Amniotic epithelial cell (primary cell): ENCODE measurements at regions not wholly inside any gene's neighbourhood (a gene's known extent, or its start where the extent isn't known, plus 50 kb on each side); places are given as distances from the start of the nearest gene placed in this dataset.

ENCODE experiments used
- DNase-seq: peaks from one replicate; pipeline ENCODE4 v3.0.0-alpha.2; 2010; ENCODE audit warnings: low read depth

GRCh38 chr15:98421419-98422129, 226.8 kb upstream of the IGF1R start:
- peak; percentile 3 for DNase-seq

GRCh38 chr15:98422130-98422478, 226.2 kb upstream of the IGF1R start:
- no peak for DNase-seq

- no peak for DNase-seq
These were observed 223.2 kb upstream of the IGF1R start for GRCh38 chr15:98425173-98425572.

GRCh38 chr15:98427321-98427720, 221.0 kb upstream of the IGF1R start:
- no peak for DNase-seq

- peak; percentile 27 for DNase-seq
These were observed 219.9 kb upstream of the IGF1R start for GRCh38 chr15:98428253-98428989.

- DNase-seq: no peak
These were observed 217.2 kb upstream of the IGF1R start for GRCh38 chr15:98431171-98431570.

- DNase-seq: no peak
These were observed 215.0 kb upstream of the IGF1R start for GRCh38 chr15:98433346-98433745.

- DNase-seq: no peak
These were observed 214.5 kb upstream of the IGF1R start for GRCh38 chr15:98433856-98434255.

- no peak for DNase-seq
These were observed 210.6 kb upstream of the IGF1R start for GRCh38 chr15:98437752-98438151.

GRCh38 chr15:98438326-98438725, 210.0 kb upstream of the IGF1R start:
- no peak for DNase-seq

- no peak for DNase-seq
These were observed 209.4 kb upstream of the IGF1R start for GRCh38 chr15:98438907-98439306.

- DNase-seq: no peak
These were observed 208.8 kb upstream of the IGF1R start for GRCh38 chr15:98439523-98439942.

GRCh38 chr15:98440917-98441316, 207.4 kb upstream of the IGF1R start:
- DNase-seq: no peak

- DNase-seq: no peak
These were observed 206.7 kb upstream of the IGF1R start for GRCh38 chr15:98441599-98441998.

GRCh38 chr15:98442379-98442833, 205.9 kb upstream of the IGF1R start:
- peak; percentile 85 for DNase-seq

- no peak for DNase-seq
These were observed 205.4 kb upstream of the IGF1R start for GRCh38 chr15:98442901-98443300.

GRCh38 chr15:98443526-98443925, 204.8 kb upstream of the IGF1R start:
- DNase-seq: no peak

- DNase-seq: no peak
These were observed 204.2 kb upstream of the IGF1R start for GRCh38 chr15:98444138-98444537.

- DNase-seq: no peak
These were observed 203.0 kb upstream of the IGF1R start for GRCh38 chr15:98445315-98445714.

GRCh38 chr15:98446083-98446482, 202.3 kb upstream of the IGF1R start:
- no peak for DNase-seq

- DNase-seq: no peak
These were observed 201.3 kb upstream of the IGF1R start for GRCh38 chr15:98447069-98447468.

- no peak for DNase-seq
These were observed 197.1 kb upstream of the IGF1R start for GRCh38 chr15:98451236-98451635.

GRCh38 chr15:98452238-98452637, 196.1 kb upstream of the IGF1R start:
- no peak for DNase-seq

- no peak for DNase-seq
These were observed 192.4 kb upstream of the IGF1R start for GRCh38 chr15:98455904-98456303.
